ENCODE measurements at regions not wholly inside any gene's neighbourhood (a gene's known extent, or its start where the extent isn't known, plus 50 kb on each side); places are given as distances from the start of the nearest gene placed in this dataset.

DNA sequence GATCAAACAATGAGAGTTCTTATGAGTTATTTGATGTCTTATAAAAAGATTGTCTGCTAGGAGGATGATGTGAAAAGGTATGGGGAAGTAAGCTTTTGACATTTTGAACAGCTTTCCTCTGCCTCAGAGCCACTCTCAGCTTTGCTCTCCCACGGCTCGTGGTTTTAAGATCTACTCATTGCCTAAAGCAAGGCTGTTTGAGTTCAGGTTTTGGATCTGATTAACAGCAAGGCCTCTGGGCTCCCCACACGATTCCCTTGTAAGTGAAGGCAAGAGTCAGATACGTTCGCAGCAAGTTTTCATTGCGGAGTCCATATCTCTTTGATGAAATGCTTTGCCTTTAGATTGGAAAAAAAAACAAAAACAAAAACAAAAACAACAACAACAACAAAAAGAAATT lies 515.0 kb upstream of the SALL1 start:
- no peak for DNase-seq (ENCODE audit: low read depth in 2 of 2)

- no peak for DNase-seq (ENCODE audit: low read depth in 2 of 2)
These were observed 514.4 kb upstream of the SALL1 start for GRCh38 chr16:51665436-51665998.

DNA sequence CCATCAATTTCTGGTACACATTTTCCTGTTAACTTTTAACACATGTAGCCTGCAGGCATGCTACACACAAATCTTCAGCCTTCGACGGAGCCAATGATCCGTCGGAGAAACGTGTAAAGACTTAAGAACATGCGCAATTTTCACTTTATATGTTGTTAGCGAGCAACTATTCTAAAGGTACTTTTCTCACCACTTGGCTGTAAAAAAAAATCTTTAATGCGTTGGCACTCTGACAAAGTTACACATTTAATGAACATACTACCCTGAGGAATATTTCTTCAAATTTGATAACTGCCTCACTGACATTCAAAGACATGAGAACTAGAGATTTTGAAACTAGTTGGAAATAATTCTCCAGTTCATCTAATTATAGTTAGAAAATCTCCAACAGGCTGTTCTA lies 507.5 kb upstream of the SALL1 start:
- no peak for DNase-seq (ENCODE audit: low read depth in 2 of 2)

DNA sequence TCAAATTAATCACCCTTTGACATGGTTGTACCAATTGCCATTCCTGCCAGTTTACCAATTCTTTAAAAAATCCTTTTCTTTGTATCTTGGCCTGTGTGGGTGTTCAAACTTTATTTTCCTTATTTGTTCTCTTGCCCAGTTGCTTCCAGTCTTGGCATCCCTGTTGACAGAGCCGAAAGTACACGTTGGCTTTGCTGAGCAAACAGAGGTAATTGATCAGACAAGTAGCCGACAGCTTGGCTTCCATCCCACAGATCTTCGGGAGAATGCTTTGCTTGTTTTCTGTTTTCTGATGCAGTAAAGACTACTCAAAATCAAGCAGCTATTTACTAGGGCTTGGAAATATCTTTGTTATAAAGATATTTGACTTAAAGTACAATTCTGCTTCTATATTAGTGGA lies 506.8 kb upstream of the SALL1 start:
- DNase-seq (ENCODE audit: low read depth in 2 of 2) = no peak

GRCh38 chr16:51655249-51655648 lies 504.2 kb upstream of the SALL1 start:
- no peak for DNase-seq (ENCODE audit: low read depth in 2 of 2)

DNA sequence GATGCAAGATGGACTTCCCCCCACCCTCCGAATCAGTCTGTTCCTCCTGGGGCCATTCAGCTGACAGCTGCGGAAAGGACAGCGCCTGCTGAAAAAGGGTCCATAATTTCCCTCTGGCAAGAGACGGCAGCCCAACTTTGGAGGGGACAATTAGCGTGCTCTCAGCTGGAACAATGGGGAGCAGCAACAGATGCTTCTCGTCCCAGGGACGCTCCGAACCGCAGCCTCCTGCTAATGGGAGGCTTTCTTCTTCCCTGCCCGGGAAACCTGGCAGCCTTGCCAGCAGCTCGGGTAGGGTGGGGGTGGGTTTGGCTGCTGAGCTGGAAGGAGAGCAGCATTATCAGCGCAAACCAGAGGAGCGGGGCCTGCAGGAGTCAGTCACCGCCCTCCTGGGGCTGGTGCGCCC lies 500.0 kb upstream of the SALL1 start:
- no peak for DNase-seq (ENCODE audit: low read depth in 2 of 2)

- no peak for DNase-seq (ENCODE audit: low read depth in 2 of 2)
These were observed 498.6 kb upstream of the SALL1 start for GRCh38 chr16:51649631-51650030.

DNA sequence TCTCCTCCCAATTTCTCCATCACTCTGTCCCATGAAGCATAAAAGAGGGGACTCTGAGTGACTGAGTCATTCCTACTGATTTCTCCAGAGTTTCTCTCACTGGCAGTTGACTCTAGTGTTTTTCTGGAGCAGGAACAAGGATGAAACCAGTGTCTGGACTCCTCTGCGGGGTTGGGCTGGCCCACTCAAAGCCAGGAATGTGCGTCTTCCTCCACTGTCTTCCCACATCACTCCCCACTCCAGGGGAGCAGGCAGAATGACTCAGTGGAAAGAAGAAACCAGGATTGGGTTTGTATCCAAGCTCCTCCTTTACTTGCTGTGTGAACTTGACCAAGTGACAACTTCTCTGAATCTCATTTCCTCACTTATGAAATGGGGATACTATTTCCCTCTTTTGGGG lies 497.5 kb upstream of the SALL1 start:
- no peak for DNase-seq (ENCODE audit: low read depth in 2 of 2)

DNA sequence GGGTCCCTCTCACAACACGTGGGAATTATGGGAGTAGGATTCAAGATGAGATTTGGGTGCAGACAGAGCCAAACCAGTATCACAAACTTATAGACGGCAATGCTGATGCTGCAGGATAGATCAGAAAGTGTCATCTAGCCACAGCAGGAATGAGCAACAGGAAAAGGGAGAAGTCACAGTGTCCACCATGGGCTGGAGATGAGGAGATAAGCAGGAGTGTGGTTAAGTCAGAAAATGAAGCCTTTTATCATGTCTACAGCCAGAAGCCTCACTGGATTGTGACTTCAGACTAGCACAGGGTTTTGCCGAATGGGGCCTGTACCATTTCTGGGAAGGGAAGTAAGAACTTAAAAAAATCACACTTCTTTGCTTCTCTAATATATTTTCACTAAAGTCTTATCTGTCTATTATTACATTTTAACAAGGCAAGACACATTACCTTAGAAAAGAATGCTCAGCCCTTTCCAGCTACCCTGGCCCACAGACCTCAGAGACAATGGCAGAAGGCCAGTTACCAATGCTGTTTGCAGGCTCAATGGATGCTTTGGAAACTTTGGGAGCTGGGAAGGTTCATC lies 490.2 kb upstream of the SALL1 start:
- DNase-seq (ENCODE audit: low read depth in 2 of 2) = no peak

- no peak for DNase-seq (ENCODE audit: low read depth in 2 of 2)
These were observed 489.1 kb upstream of the SALL1 start for GRCh38 chr16:51640196-51640595.

GRCh38 chr16:51638339-51639135 lies 487.5 kb upstream of the SALL1 start:
- DNase-seq (ENCODE audit: low read depth in 2 of 2) = no peak

- DNase-seq (ENCODE audit: low read depth in 2 of 2) = no peak
These were observed 486.7 kb upstream of the SALL1 start for GRCh38 chr16:51637770-51638094.

DNA sequence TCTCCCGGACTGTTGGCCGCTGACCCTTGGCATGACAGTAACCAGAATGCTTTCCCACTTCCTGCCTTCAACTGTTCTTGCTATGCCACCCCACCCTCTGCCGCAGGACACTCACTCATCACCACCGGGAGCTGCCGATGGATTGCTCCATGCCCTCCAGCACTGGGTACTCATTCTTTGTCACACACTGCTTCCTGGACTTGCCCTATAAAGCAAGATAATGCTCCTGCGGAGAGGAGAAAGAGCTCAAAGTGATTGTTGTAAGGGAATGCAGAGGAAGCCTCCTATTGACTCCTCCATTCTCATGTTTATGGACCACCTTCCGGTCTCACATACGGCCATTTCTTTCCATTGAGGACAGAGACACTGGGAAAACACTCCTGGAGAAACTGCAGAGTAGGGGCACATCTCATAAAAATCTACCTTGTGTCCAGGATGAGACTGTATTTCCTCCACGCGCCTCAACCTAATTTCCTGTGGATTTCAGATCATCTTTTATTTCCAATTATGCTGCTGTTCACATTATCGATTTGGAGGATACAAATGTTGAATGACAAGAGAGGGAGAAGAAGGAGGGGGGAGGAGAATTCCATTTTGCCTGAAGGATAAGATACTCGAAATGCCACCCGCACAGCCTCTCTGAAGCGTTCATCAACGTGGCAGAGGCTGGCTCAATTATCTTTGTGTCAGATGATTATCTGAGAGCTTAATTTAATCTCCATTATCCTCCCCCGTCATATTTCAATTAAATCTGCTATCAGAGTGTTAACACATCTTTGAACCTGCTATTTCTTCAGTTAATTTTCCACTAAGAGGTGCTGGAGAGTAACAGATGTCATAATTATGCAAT lies 486.1 kb upstream of the SALL1 start:
- no peak for DNase-seq (ENCODE audit: low read depth in 2 of 2)

DNA sequence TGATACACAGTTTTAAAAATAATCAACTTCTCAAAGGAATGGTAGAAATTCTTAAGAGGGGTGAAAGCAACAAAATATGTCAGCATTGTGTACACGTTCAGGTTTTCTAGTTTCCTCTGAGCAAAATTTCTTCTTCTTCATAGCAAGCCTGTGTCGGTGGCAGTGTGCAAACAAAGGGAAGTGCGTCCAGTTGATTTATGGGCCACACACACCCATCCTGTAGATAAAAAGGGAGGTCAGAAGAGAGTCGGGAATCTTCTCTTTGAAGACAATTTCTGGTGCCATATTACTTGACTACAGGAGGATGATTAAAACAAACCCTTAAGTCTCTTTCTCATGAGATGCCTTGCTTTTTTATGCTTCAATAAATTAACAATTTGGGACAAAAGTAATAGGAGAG lies 484.1 kb upstream of the SALL1 start:
- no peak for DNase-seq (ENCODE audit: low read depth in 2 of 2)

- no peak for DNase-seq (ENCODE audit: low read depth in 2 of 2)
These were observed 479.0 kb upstream of the SALL1 start for GRCh38 chr16:51630076-51630475.

- DNase-seq (ENCODE audit: low read depth in 2 of 2) = no peak
These were observed 478.5 kb upstream of the SALL1 start for GRCh38 chr16:51629576-51629975.

GRCh38 chr16:51624080-51624775 lies 473.2 kb upstream of the SALL1 start:
- DNase-seq (ENCODE audit: low read depth in 2 of 2) = no peak

- no peak for DNase-seq (ENCODE audit: low read depth in 2 of 2)
These were observed 470.5 kb upstream of the SALL1 start for GRCh38 chr16:51621610-51622009.

DNA sequence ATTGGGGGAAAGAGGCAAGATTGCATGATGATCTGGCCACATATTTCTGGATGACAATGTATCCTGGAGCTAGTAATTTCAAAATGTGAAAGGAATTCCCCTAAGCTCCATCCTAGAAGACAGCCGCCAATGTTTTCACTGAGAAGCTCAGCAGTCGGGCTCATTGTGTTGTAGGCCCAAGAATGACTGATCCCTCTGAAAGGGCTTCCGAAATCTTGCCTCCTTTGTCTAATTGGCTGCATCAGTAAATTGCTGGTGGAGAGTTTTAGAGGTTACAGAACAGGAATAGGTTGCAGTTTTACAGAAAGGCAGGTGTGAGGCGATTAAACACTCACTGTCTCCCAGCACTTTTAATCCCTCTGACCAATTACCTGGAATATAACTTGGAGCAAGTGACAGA lies 464.1 kb upstream of the SALL1 start:
- no peak for DNase-seq (ENCODE audit: low read depth in 2 of 2)

DNA sequence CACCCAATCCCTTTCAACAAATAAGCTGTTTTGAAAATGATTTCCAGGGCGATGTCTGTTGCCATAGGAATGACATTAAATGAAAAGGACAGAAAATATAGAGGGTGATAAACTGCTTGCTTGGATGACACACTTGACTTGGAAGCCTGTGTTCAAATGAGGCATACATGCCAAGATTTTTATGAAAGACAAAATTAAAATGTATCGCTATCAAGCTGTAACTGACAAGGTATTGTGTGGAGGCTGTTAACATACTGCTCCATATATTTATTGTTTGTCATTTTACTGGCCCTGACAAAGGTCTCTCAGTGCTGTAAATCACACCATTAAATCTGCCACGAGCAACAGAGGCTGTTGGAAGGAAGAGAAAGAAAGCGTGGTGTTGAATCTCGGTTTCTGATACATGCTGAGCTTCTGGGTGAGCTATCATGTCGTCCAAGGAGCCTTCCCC lies 456.2 kb upstream of the SALL1 start:
- no peak for DNase-seq (ENCODE audit: low read depth in 2 of 2)

DNA sequence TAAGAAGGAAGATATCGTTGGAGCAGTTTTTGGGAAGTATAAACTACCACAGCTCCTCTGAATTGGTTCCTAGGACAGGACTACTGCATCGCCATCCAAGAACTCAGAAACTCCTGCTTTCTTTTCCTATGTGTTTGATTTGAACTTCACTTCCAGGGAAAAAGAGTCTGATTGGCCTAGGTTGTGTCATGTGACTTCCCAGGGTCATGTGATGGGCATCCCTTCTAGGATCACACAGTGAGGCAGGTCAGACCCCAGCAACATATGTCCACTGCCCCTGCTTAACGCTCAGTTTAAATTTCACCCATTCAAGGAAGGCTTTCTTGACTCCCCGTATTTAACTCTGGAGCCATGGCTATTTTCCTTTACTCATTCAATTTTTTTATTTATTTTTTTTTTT lies 445.2 kb upstream of the SALL1 start:
- DNase-seq (ENCODE audit: low read depth in 2 of 2) = no peak
